Transverse colon (tissue), 3 donors: ENCODE measurements at regions not wholly inside any gene's neighbourhood (a gene's known extent, or its start where the extent isn't known, plus 50 kb on each side); places are given as distances from the start of the nearest gene placed in this dataset.

Experiments used
- POLR2A ChIP-seq: fragments of 450-650 bp; IDR thresholded peaks from one replicate; pipeline ENCODE4 v1.6.1; 2016; ENCODE audit warnings: antibody characterized with exemption, mild to moderate bottlenecking, moderate library complexity
- TF ChIP-seq, protein P1 (sequence below), 5 experiments: fragments of 200-600 bp in 3 of 5; fragments of 450-650 bp in 2 of 5; sonication (generic) in 3 of 5; IDR thresholded peaks; 1 replicate in 2 of 5; 2 replicates in 3 of 5; pipeline ENCODE4 v1.5.1; 2016 to 2017; ENCODE audit warnings: antibody characterized with exemption in 5 of 5, inconsistent platforms in 3 of 5, mild to moderate bottlenecking in 2 of 5, moderate library complexity in 1 of 5

DNA sequence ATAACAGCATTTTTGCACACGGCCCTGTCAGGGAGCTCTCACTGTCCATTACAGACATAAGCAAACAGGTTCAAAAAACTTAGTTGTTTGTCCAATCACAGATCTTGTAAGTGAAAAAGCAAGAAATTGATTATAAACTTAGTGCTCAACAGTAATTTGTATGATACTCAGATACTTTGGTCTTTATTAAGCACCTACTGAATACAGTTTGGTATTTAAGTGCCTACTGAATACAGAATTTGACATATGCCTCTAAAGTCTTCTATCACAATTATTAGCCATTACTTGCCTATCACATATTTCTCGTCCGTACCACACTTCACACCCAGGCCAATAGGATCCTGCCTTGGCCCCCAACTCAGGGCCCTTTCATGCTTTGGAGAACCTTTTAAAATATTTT, 283.1 kb downstream of the SUCLG1 start:
- TF ChIP-seq, protein P1, sequence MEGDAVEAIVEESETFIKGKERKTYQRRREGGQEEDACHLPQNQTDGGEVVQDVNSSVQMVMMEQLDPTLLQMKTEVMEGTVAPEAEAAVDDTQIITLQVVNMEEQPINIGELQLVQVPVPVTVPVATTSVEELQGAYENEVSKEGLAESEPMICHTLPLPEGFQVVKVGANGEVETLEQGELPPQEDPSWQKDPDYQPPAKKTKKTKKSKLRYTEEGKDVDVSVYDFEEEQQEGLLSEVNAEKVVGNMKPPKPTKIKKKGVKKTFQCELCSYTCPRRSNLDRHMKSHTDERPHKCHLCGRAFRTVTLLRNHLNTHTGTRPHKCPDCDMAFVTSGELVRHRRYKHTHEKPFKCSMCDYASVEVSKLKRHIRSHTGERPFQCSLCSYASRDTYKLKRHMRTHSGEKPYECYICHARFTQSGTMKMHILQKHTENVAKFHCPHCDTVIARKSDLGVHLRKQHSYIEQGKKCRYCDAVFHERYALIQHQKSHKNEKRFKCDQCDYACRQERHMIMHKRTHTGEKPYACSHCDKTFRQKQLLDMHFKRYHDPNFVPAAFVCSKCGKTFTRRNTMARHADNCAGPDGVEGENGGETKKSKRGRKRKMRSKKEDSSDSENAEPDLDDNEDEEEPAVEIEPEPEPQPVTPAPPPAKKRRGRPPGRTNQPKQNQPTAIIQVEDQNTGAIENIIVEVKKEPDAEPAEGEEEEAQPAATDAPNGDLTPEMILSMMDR (IDR thresholded peaks at IDR 0.05) = no peak
- no peak for TF ChIP-seq POLR2A
